Stomach (tissue), 8 donors: ENCODE measurements at regions not wholly inside any gene's neighbourhood (a gene's known extent, or its start where the extent isn't known, plus 50 kb on each side); places are given as distances from the start of the nearest gene placed in this dataset.
"Not testable (repeated sequence)": the region's sequence is repeated elsewhere in the genome, so short reads cannot be mapped to it uniquely, and the experiment has no call there.

Source experiments
- DNase-seq, 2 donors: peaks; one replicate each; pipeline versions ENCODE4 v3.0.0 to v3.0.0-alpha.2; 2013 to 2019
- H3K27ac ChIP-seq, 5 donors: fragments of 200-600 bp in 4 of 5; sonication (generic) in 4 of 5; one replicate each; pipeline ENCODE4 v1.5.1; 2013 to 2019; ENCODE audit warnings: mild to moderate bottlenecking in 1 of 5, moderate library complexity in 1 of 5
- H3K27me3 ChIP-seq, 3 donors: fragments of 200-600 bp; sonication (generic); one replicate each; pipeline ENCODE4 v1.5.1; 2017 to 2019; ENCODE audit warnings: mixed run types in 1 of 3
- H3K36me3 ChIP-seq, 4 donors: fragments of 200-600 bp; sonication (generic); 1 replicate in 3 of 4; 2 replicates in 1 of 4; pipeline ENCODE4 v1.5.1; 2016 to 2019
- H3K4me1 ChIP-seq, 4 donors: fragments of 200-600 bp; sonication (generic); one replicate each; pipeline ENCODE4 v1.5.1; 2016 to 2019
- H3K4me3 ChIP-seq, 4 donors: fragments of 200-600 bp; sonication (generic) in 3 of 4; one replicate each; pipeline ENCODE4 v1.5.1; 2016 to 2019; ENCODE audit warnings: mild to moderate bottlenecking in 1 of 4
- H3K9me3 ChIP-seq, 4 donors: fragments of 200-600 bp; sonication (generic); one replicate each; pipeline ENCODE4 v1.5.1; 2016 to 2019
- CTCF ChIP-seq, 7 experiments: fragments of 450-650 bp in 4 of 7; fragments of 200-600 bp in 3 of 7; sonication (generic) in 3 of 7; IDR thresholded peaks; one replicate each; pipeline ENCODE4 v1.5.1; 2016 to 2019; ENCODE audit warnings: antibody characterized with exemption in 7 of 7, control low read depth in 2 of 7, mild to moderate bottlenecking in 1 of 7
- EP300 ChIP-seq: sonication (generic); formaldehyde crosslinking; IDR thresholded peaks from one replicate; pipeline ENCODE4 v1.6.1; 2017; ENCODE audit warnings: antibody characterized with exemption
- POLR2A ChIP-seq, 4 donors: fragments of 450-650 bp; IDR thresholded peaks; one replicate each; pipeline ENCODE4 v1.6.1; 2016; ENCODE audit warnings: antibody characterized with exemption in 4 of 4, control low read depth in 2 of 4, mild to moderate bottlenecking in 1 of 4, moderate library complexity in 1 of 4
- POLR2AphosphoS5 ChIP-seq, 3 donors: sonication (generic); formaldehyde crosslinking; IDR thresholded peaks; one replicate each; pipeline ENCODE4 v1.6.1; 2016; ENCODE audit warnings: antibody characterized with exemption in 3 of 3
- WGBS, 5 donors: extraction: QIAGEN DNeasy Blood & Tissue Kit in 3 of 5; methylation state at CpG; one replicate each; pipeline versions ENCODE4 v1.1.5 to v1.1.7; 2013 to 2018; 5-methylcytosine and 5-hydroxymethylcytosine counted together
- intact Hi-C: fragments of 100-400 bp; cut with DNase I; formaldehyde crosslinking; loops from one replicate; pipeline ENCODE4 v1.15.1; 2023; ENCODE audit warnings: low total_unique reads
- donor health status: healthy with polysubstance abuse.
- donor health status: Bipolar disorder and iron deficiency.
- donor health status: healthy.

- no peak overlapping the region for H3K27ac ChIP-seq
- TF ChIP-seq POLR2A (IDR thresholded peaks at IDR 0.05), result no peak
- no peak for TF ChIP-seq POLR2AphosphoS5 (IDR thresholded peaks at IDR 0.05)
- TF ChIP-seq CTCF (IDR thresholded peaks at IDR 0.05), result no peak
- TF ChIP-seq EP300, result no peak
- H3K4me1 ChIP-seq, result peaks cover 0 to 4% (median 0%) of the 10 kb centered on the region in 4 donors
- no peaks in the 10 kb centered on the region for H3K9me3 ChIP-seq
- intact Hi-C loops, result no loop called here
- H3K36me3 ChIP-seq, result no peaks in the 10 kb centered on the region
- no peak overlapping the region for H3K4me3 ChIP-seq
- DNase-seq, result no peak
- 25 to 43% (median 32%) methylated on average over 2 of the region's 2 CpGs for WGBS, 5 donors
- H3K27me3 ChIP-seq, result no peaks in the 10 kb centered on the region
These were observed 627.1 kb downstream of the MCTP2 start for GRCh38 chr15:94858449-94858848.

GRCh38 chr15:94858920-94859319 lies 627.6 kb downstream of the MCTP2 start:
- TF ChIP-seq EP300, result no peak
- no peak for TF ChIP-seq POLR2AphosphoS5 (IDR thresholded peaks at IDR 0.05)
- no peak for TF ChIP-seq CTCF (IDR thresholded peaks at IDR 0.05)
- TF ChIP-seq POLR2A (IDR thresholded peaks at IDR 0.05), result no peak
- no peak overlapping the region for H3K4me3 ChIP-seq
- H3K27me3 ChIP-seq, result no peaks in the 10 kb centered on the region
- no peaks in the 10 kb centered on the region for H3K9me3 ChIP-seq
- H3K27ac ChIP-seq, result no peak overlapping the region
- peaks cover 0 to 4% (median 0%) of the 10 kb centered on the region in 4 donors for H3K4me1 ChIP-seq
- no peak for DNase-seq
- H3K36me3 ChIP-seq, result no peaks in the 10 kb centered on the region
- intact Hi-C loops, result no loop called here

GRCh38 chr15:94864600-94864999 lies 633.2 kb downstream of the MCTP2 start:
- Histone ChIP-seq H3K27me3 (no peaks in the 10 kb centered on the region), H3K27ac (no peak overlapping the region), H3K4me3 (no peak overlapping the region), H3K4me1 (no peaks in the 10 kb centered on the region), H3K9me3 (no peaks in the 10 kb centered on the region), H3K36me3 (no peaks in the 10 kb centered on the region)
- TF ChIP-seq EP300 (no peak), POLR2A (IDR thresholded peaks at IDR 0.05) (no peak), CTCF (IDR thresholded peaks at IDR 0.05) (no peak), POLR2AphosphoS5 (IDR thresholded peaks at IDR 0.05) (no peak)
- DNase-seq, result no peak
- WGBS, 5 donors, result 67 to 89% (median 87%) methylated on average over 1 of the region's 1 CpG
- intact Hi-C loops, result no loop called here

- DNase-seq, intact Hi-C loops, H3K27ac ChIP-seq, H3K27me3 ChIP-seq, H3K36me3 ChIP-seq, H3K9me3 ChIP-seq, H3K4me1 ChIP-seq, H3K4me3 ChIP-seq: not testable (repeated sequence)
- WGBS, 5 donors, result 84 to 90% (median 89%) methylated on average over 7 to 8 of the region's 8 CpGs
These were observed 636.9 kb downstream of the MCTP2 start for GRCh38 chr15:94868265-94868664.

- H3K36me3 ChIP-seq, result no peaks in the 10 kb centered on the region
- no peaks in the 10 kb centered on the region for H3K4me1 ChIP-seq
- TF ChIP-seq EP300 (no peak), CTCF (IDR thresholded peaks at IDR 0.05) (no peak), POLR2AphosphoS5 (IDR thresholded peaks at IDR 0.05) (no peak), POLR2A (IDR thresholded peaks at IDR 0.05) (no peak)
- DNase-seq, result no peak
- intact Hi-C loops, result no loop called here
- H3K4me3 ChIP-seq, result no peak overlapping the region
- 87 to 100% (median 89%) methylated on average over 2 of the region's 2 CpGs for WGBS, 5 donors
- H3K27me3 ChIP-seq, result no peaks in the 10 kb centered on the region
- H3K9me3 ChIP-seq, result peaks cover 0 to 6% (median 0%) of the 10 kb centered on the region in 4 donors
- H3K27ac ChIP-seq, result no peak overlapping the region
These were observed 644.2 kb downstream of the MCTP2 start for GRCh38 chr15:94875550-94875949.
